Esophagus muscularis mucosa (tissue), 4 donors: ENCODE measurements at regions not wholly inside any gene's neighbourhood (a gene's known extent, or its start where the extent isn't known, plus 50 kb on each side); places are given as distances from the start of the nearest gene placed in this dataset.

Source experiments
- DNase-seq: peaks from one replicate; pipeline ENCODE4 v3.0.0-alpha.2; 2017; ENCODE audit errors: extremely low spot score
- H3K27ac ChIP-seq, 4 donors: fragments of 200-600 bp; sonication (generic); replicated peaks in 1 of 4; 1 replicate in 3 of 4; 2 replicates in 1 of 4; pipeline ENCODE4 v1.5.1; 2016 to 2019; ENCODE audit warnings: mild to moderate bottlenecking in 1 of 4
- H3K27me3 ChIP-seq, 4 donors: fragments of 200-600 bp; sonication (generic); one replicate each; pipeline versions ENCODE4 v1.5.1 to v1.6.0; 2016 to 2019
- H3K36me3 ChIP-seq, 4 donors: fragments of 200-600 bp; sonication (generic); one replicate each; pipeline ENCODE4 v1.5.1; 2016 to 2019
- H3K4me1 ChIP-seq, 4 donors: fragments of 200-600 bp; sonication (generic); one replicate each; pipeline ENCODE4 v1.5.1; 2016 to 2019
- H3K4me3 ChIP-seq, 4 donors: fragments of 200-600 bp; sonication (generic); 1 replicate in 2 of 4; 2 replicates in 2 of 4; pipeline ENCODE4 v1.5.1; 2016 to 2019; ENCODE audit warnings: mild to moderate bottlenecking in 4 of 4, moderate library complexity in 1 of 4
- H3K9me3 ChIP-seq, 4 donors: fragments of 200-600 bp; sonication (generic); 1 replicate in 3 of 4; 2 replicates in 1 of 4; pipeline ENCODE4 v1.5.1; 2016 to 2019
- EP300 ChIP-seq: sonication (generic); formaldehyde crosslinking; IDR thresholded peaks from one replicate; pipeline ENCODE4 v1.6.1; 2017; ENCODE audit warnings: antibody characterized with exemption
- POLR2A ChIP-seq: fragments of 450-650 bp; IDR thresholded peaks from one replicate; pipeline ENCODE4 v1.6.1; 2017; ENCODE audit warnings: antibody characterized with exemption, moderate library complexity, mild to moderate bottlenecking, low read depth
- POLR2AphosphoS5 ChIP-seq, 2 donors: sonication (generic); formaldehyde crosslinking; IDR thresholded peaks; one replicate each; pipeline ENCODE4 v1.6.1; 2017; ENCODE audit warnings: antibody characterized with exemption in 2 of 2
- WGBS: methylation state at CpG from one replicate; pipeline ENCODE4 v1.1.5; 2018; 5-methylcytosine and 5-hydroxymethylcytosine counted together
- intact Hi-C: fragments of 100-400 bp; cut with DNase I; formaldehyde crosslinking; loops from one replicate; pipeline ENCODE4 v1.15.1; 2023
- TF ChIP-seq, protein P1 (sequence below), 3 experiments: fragments of 200-600 bp in 2 of 3; fragments of 450-650 bp in 1 of 3; sonication (generic) in 2 of 3; IDR thresholded peaks; one replicate each; pipeline ENCODE4 v1.5.1; 2017 to 2019; ENCODE audit warnings: antibody characterized with exemption in 3 of 3, mild to moderate bottlenecking in 2 of 3, moderate library complexity in 1 of 3

DNA sequence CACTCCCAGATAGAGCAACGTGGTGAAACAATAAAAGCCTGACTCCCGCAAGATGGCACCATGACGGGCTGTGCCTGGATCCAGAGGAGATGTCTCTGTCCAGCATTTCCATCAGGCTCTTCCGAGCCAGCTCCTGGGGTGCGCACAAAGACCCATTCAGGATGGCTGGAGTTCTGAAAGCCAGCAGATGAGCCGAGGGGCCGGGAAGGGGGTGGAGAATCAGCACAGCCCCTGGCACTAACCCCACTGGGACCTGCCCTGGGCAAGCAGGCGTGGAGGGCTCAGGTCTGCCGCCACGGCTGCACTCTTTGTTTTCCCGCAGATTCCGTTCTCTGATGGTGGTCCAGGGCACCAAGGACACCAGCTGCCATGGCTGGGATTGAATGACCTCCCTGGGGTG, 97.2 kb upstream of the BLID start:
- Histone ChIP-seq H3K27me3 (no peaks in the 10 kb centered on the region), H3K4me3 (no peak overlapping the region), H3K4me1 (peaks cover 40 to 55% (median 45%) of the 10 kb centered on the region in 4 donors), H3K9me3 (no peaks in the 10 kb centered on the region), H3K36me3 (no peaks in the 10 kb centered on the region), H3K27ac (no peak overlapping the region)
- TF ChIP-seq POLR2A (no peak), EP300 (no peak), POLR2AphosphoS5 (IDR thresholded peaks at IDR 0.05) (no peak)
- TF ChIP-seq, protein P1, sequence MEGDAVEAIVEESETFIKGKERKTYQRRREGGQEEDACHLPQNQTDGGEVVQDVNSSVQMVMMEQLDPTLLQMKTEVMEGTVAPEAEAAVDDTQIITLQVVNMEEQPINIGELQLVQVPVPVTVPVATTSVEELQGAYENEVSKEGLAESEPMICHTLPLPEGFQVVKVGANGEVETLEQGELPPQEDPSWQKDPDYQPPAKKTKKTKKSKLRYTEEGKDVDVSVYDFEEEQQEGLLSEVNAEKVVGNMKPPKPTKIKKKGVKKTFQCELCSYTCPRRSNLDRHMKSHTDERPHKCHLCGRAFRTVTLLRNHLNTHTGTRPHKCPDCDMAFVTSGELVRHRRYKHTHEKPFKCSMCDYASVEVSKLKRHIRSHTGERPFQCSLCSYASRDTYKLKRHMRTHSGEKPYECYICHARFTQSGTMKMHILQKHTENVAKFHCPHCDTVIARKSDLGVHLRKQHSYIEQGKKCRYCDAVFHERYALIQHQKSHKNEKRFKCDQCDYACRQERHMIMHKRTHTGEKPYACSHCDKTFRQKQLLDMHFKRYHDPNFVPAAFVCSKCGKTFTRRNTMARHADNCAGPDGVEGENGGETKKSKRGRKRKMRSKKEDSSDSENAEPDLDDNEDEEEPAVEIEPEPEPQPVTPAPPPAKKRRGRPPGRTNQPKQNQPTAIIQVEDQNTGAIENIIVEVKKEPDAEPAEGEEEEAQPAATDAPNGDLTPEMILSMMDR (IDR thresholded peaks at IDR 0.05): no peak
- 93% methylated on average over 11 of the region's 12 CpGs for WGBS
- intact Hi-C loops: no loop called here
- DNase-seq: no peak

DNA sequence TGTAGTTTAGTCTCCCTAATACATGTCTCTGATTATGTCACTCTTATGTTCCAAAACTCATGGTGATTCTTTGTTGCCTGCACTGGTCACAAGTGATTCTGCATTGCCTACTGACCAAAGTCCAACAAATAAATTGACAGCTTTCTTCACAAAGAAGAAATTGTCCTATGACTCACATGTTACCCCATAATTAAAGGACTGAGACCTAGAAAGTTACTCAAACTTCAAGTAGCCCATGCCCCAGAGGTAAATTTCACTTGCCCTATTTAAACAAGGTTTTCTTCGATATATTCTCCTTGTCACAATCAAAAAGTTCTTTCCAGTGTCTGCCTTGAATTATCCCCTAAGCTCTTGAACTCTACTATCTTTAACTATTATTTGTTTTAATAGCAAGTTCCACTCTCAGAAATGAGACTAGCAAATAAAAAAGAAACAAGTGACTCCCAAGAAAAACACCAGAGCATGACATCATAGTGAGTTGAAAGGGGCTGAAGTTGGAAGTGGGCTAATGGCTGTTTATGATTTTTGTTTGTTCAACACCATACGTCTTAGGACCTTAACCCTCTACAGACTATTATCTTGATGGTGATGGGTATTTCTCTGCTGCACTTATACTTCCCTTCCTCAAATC, 94.5 kb upstream of the BLID start:
- Histone ChIP-seq H3K9me3 (no peaks in the 10 kb centered on the region), H3K4me1 (peaks cover 43 to 65% (median 57%) of the 10 kb centered on the region in 4 donors), H3K36me3 (no peaks in the 10 kb centered on the region), H3K27me3 (no peaks in the 10 kb centered on the region), H3K4me3 (no peak overlapping the region), H3K27ac (peak overlapping the region; percentile 40 to 76 (median 59))
- intact Hi-C loops: no loop called here
- DNase-seq: no peak
- TF ChIP-seq, protein P1 (IDR thresholded peaks at IDR 0.05): no peak
- TF ChIP-seq EP300 (no peak), POLR2A (no peak), POLR2AphosphoS5 (IDR thresholded peaks at IDR 0.05) (no peak)
- WGBS: 72% methylated on average over 2 of the region's 2 CpGs

DNA sequence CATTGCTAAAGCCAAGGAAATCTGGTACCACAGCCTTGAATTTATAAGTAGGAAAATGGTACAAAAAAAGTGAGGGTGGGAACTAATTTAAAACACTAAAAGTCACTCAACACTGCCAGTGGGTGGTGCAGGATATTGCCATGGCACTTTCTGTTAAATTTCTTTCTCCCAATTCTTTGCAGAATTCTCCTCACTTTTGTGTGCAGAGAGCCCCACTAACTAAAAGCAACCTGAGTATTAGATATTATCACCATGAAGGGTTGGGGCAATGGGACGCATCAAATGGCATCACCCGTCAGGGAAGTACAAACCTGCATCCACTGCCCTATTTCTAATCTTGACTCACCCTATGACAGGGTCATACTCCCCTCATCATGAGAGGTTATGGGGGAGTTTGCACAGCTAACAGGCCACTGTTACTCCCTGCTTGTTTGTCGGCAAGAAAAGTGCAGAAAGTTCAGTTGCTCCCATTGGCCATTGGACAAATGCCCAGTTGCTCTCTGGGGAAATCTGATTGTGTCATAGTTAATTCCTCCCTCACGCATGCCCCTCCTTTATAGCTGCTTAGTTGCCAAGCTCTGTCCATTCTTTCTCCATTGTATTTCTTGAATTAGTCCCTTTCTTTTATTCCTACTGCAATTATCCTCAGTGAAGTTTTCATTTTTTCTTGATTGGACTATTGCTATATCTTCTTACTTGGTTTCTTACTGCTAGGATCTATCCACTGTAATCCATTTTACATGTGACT, 93.8 kb upstream of the BLID start:
- Histone ChIP-seq H3K4me1 (peaks cover 36 to 59% (median 50%) of the 10 kb centered on the region in 4 donors), H3K36me3 (no peaks in the 10 kb centered on the region), H3K27me3 (no peaks in the 10 kb centered on the region), H3K9me3 (no peaks in the 10 kb centered on the region), H3K27ac (peak overlapping the region; percentile 40 to 76 (median 56)), H3K4me3 (no peak overlapping the region)
- intact Hi-C loops: loop anchor here (10.0 kb wide), 2 partner anchors 315 to 485 kb away; no protein-coding TSS in a partner anchor
- DNase-seq: no peak
- WGBS: 34% methylated on average over 4 of the region's 4 CpGs
- TF ChIP-seq POLR2AphosphoS5 (IDR thresholded peaks at IDR 0.05) (peak in 1 of 2 donors; percentile 56), EP300 (no peak), POLR2A (no peak)

DNA sequence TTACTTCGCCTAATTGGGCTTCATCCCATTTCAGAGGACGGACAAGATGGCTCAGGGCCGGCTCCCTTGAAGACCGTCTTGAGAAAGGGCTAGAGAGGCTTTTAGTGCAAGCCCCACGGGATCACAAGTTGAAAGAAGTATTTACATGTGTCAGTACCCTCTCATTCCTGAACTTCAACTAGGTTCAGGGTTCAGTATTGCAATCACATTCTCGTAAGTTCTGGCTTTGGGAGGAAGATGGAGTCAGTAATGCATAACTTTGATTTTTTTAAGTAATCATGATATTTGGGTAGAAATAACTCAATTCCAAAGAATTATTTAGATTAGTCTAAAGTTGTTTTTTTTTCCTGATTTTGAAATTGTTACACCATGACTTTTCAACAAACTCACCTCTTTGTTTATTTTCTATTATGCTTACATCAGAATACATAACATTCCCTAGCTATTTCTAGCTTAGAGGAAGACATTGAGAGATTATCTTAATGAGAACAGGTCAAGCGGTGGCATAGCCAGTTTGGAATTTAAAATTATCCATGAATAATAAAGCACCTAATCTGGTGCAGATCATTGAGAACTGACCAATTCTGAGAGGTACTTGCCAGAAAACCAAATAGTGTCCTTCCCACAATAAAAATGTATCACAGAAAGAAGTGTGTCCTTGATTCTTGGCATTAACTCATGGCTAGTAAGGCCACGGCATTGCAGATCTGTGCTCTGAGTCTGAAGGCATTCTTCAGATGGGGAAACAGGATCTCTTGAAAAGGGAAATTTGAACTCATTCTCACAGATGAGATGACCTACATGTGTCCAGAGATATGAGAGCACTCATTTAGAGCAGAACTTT, 92.1 kb upstream of the BLID start:
- H3K9me3 ChIP-seq: no peaks in the 10 kb centered on the region
- intact Hi-C loops: loop anchor here (10.0 kb wide), 2 partner anchors 313 to 483 kb away; no protein-coding TSS in a partner anchor
- H3K4me1 ChIP-seq: peaks cover 37 to 49% (median 45%) of the 10 kb centered on the region in 4 donors
- TF ChIP-seq POLR2AphosphoS5 (IDR thresholded peaks at IDR 0.05): no peak
- no peak for TF ChIP-seq EP300
- TF ChIP-seq, protein P1 (IDR thresholded peaks at IDR 0.05): no peak
- TF ChIP-seq POLR2A: no peak
- no peaks in the 10 kb centered on the region for H3K36me3 ChIP-seq
- no peaks in the 10 kb centered on the region for H3K27me3 ChIP-seq
- WGBS: 42% methylated on average over 8 of the region's 8 CpGs
- no peak for DNase-seq
- peak overlapping the region; percentile 63 to 76 (median 70) for H3K27ac ChIP-seq
- peak overlapping the region in 2 of 4 donors; percentile 3 for H3K4me3 ChIP-seq
